ENCODE measurements at regions not wholly inside any gene's neighbourhood (a gene's known extent, or its start where the extent isn't known, plus 50 kb on each side); places are given as distances from the start of the nearest gene placed in this dataset.

GRCh38 chr4:38243388-38244053 is 283.3 kb downstream of the PTTG2 start (continued):
- TF ChIP-seq AFF4 (CRISPR knock-in tag; IDR thresholded peaks at IDR 0.05) (no peak), TRIM24 (IDR thresholded peaks at IDR 0.05) (peak; percentile 73 to 93), SMARCB1 (IDR thresholded peaks at IDR 0.05; ENCODE audit: insufficient read length, low read depth) (no peak), HDGF (IDR thresholded peaks at IDR 0.05) (peak; percentile 98), BRF1 (IDR thresholded peaks at IDR 0.05; ENCODE audit: borderline replicate concordance, extremely low read depth, insufficient read length) (no peak), MCM3 (IDR thresholded peaks at IDR 0.05) (peak; percentile 45; the same call in 1 of the 2 replicates), PHF21A (IDR thresholded peaks at IDR 0.05; ENCODE audit: borderline replicate concordance, low read depth) (peak; percentile 56; the same call in 1 of the 2 replicates), ZNF431 (CRISPR knock-in tag; IDR thresholded peaks at IDR 0.05) (no peak), E2F1 (CRISPR knock-in tag; IDR thresholded peaks at IDR 0.05) (no peak), XRCC4 (IDR thresholded peaks at IDR 0.05; ENCODE audit: extremely low read depth, insufficient read depth, insufficient read length) (no peak), CGGBP1 (CRISPR knock-in tag; IDR thresholded peaks at IDR 0.05) (no peak), CBX3 (IDR thresholded peaks at IDR 0.05; ENCODE audit: borderline replicate concordance in 1 of 2, low read length in 2 of 2) (peak in 1 of 2 experiments; percentile 70; a peak in 1 of 3 replicates), MTA1 (IDR thresholded peaks at IDR 0.05; ENCODE audit: borderline replicate concordance) (no peak), OTX1 (CRISPR knock-in tag; IDR thresholded peaks at IDR 0.05) (peak; percentile 93), STAT5A (IDR thresholded peaks at IDR 0.05; ENCODE audit: borderline replicate concordance, low read length) (peak; percentile 16; the same call in 1 of the 2 replicates), NR2F6 (CRISPR knock-in tag; IDR thresholded peaks at IDR 0.05) (no peak), BRD9 (IDR thresholded peaks at IDR 0.05; ENCODE audit: low read depth, partially characterized antibody) (peak; percentile 90), HDAC1 (IDR thresholded peaks at IDR 0.05) (peak in 1 of 2 experiments; percentile 69; a peak in 1 of 4 replicates), RUNX1 (IDR thresholded peaks at IDR 0.05; ENCODE audit: low read depth) (no peak), CBFA2T3 (IDR thresholded peaks at IDR 0.05) (peak; percentile 15; the same call in 1 of the 2 replicates), TEAD2 (tag; IDR thresholded peaks at IDR 0.05) (no peak), CHD1 (IDR thresholded peaks at IDR 0.05; ENCODE audit: low read length) (no peak), SUPT5H (IDR thresholded peaks at IDR 0.05) (peak; percentile 61; the same call in 1 of the 2 replicates)

Data from K562 (cell line).